Transverse colon (tissue), 4 donors: ENCODE measurements at regions not wholly inside any gene's neighbourhood (a gene's known extent, or its start where the extent isn't known, plus 50 kb on each side); places are given as distances from the start of the nearest gene placed in this dataset.

Experiments
- DNase-seq: peaks from one replicate; pipeline ENCODE4 v3.0.0-alpha.2; 2019
- H3K27ac ChIP-seq, 4 donors: fragments of 200-600 bp; sonication (generic); 2 replicates each; pipeline ENCODE4 v1.5.1; 2016 to 2018; ENCODE audit warnings: inconsistent platforms in 4 of 4
- H3K27me3 ChIP-seq: fragments of 200-600 bp; sonication (generic); 2 replicates; pipeline ENCODE4 v1.5.1; 2017; ENCODE audit warnings: inconsistent platforms
- H3K36me3 ChIP-seq, 4 donors: fragments of 200-600 bp; sonication (generic); 2 replicates each; pipeline ENCODE4 v1.5.1; 2017 to 2019; ENCODE audit warnings: inconsistent platforms in 4 of 4
- H3K4me1 ChIP-seq, 4 donors: fragments of 200-600 bp; sonication (generic); 2 replicates each; pipeline ENCODE4 v1.5.1; 2017 to 2020; ENCODE audit warnings: inconsistent platforms in 4 of 4
- H3K4me3 ChIP-seq, 4 donors: fragments of 200-600 bp; sonication (generic); 1 replicate in 1 of 4; 2 replicates in 3 of 4; pipeline versions ENCODE4 v1.5.1 to v1.6.1; 2017 to 2019; ENCODE audit warnings: inconsistent platforms in 4 of 4
- H3K9me3 ChIP-seq, 2 donors: fragments of 200-600 bp; sonication (generic); 2 replicates each; pipeline ENCODE4 v1.5.1; 2017 to 2019; ENCODE audit warnings: inconsistent platforms in 2 of 2
- CTCF ChIP-seq, 5 experiments: fragments of 200-600 bp in 3 of 5; fragments of 450-650 bp in 2 of 5; sonication (generic) in 3 of 5; IDR thresholded peaks; 1 replicate in 2 of 5; 2 replicates in 3 of 5; pipeline ENCODE4 v1.5.1; 2016 to 2017; ENCODE audit warnings: antibody characterized with exemption in 5 of 5, inconsistent platforms in 3 of 5, mild to moderate bottlenecking in 2 of 5, moderate library complexity in 1 of 5
- EP300 ChIP-seq: sonication (generic); formaldehyde crosslinking; IDR thresholded peaks from one replicate; pipeline ENCODE4 v1.6.1; 2017; ENCODE audit warnings: antibody characterized with exemption, low read depth
- POLR2A ChIP-seq: fragments of 450-650 bp; IDR thresholded peaks from one replicate; pipeline ENCODE4 v1.6.1; 2016; ENCODE audit warnings: antibody characterized with exemption, mild to moderate bottlenecking, moderate library complexity
- POLR2AphosphoS5 ChIP-seq, 3 donors: sonication (generic); formaldehyde crosslinking; IDR thresholded peaks; one replicate each; pipeline ENCODE4 v1.6.1; 2016; ENCODE audit warnings: antibody characterized with exemption in 3 of 3
- WGBS, 2 donors: methylation state at CpG; one replicate each; pipeline ENCODE4 v1.1.5; 2018; ENCODE audit warnings: low coverage in 1 of 2; 5-methylcytosine and 5-hydroxymethylcytosine counted together
- in situ Hi-C, 4 donors: fragments of 200-750 bp; cut with MboI; loops; one replicate each; pipeline versions ENCODE4 v1.15.0 to v1.15.1; 2017; ENCODE audit warnings: low sequenced_read_pairs in 3 of 4, low pct_ligation_motif_present in 1 of 4, low pct_unique_long_range_greater_than_20kb in 1 of 4
- intact Hi-C: fragments of 100-400 bp; cut with DNase I; formaldehyde crosslinking; loops from one replicate; pipeline ENCODE4 v1.15.1; 2023; ENCODE audit warnings: low total_unique reads

GRCh38 chr7:67407392-67408071, 410.9 kb downstream of the TYW1 start:
- no peak for DNase-seq
- Histone ChIP-seq H3K36me3 (no peaks in the 10 kb centered on the region), H3K9me3 (no peaks in the 10 kb centered on the region), H3K4me1 (peaks cover 0 to 9% (median 0%) of the 10 kb centered on the region in 4 donors), H3K27ac (peak overlapping the region in 2 of 4 donors; percentile 28 to 58), H3K27me3 (no peaks in the 10 kb centered on the region), H3K4me3 (no peak overlapping the region)
- intact Hi-C loops (no loop called here), in situ Hi-C loops (no loop called here)
- no peak for TF ChIP-seq CTCF (IDR thresholded peaks at IDR 0.05)
- no peak for TF ChIP-seq POLR2A
- no peak for TF ChIP-seq POLR2AphosphoS5 (IDR thresholded peaks at IDR 0.05)
- no peak for TF ChIP-seq EP300
- WGBS, 2 donors, result 58 to 69% methylated on average over 3 to 9 of the region's 9 CpGs

DNA sequence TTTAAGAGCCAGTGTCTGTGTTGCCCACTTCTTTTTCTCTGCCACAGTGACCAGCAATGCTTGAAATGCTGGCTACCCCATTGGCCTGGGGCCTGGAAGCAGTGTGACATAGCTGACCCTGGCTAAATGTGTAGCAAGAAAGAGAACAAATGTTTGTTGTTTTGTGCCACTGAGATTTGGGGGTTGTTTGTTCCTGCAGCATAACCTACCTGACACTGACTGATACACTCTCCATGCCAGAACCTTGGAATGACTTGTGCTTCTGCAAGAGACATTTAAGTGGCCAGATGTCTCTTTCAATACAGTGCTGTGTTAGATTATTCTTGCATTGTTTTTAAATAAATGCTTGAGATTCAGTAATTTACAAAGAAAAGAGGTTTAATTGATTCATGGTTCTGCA, 411.5 kb downstream of the TYW1 start:
- H3K4me1 ChIP-seq, result peaks cover 0 to 9% (median 0%) of the 10 kb centered on the region in 4 donors
- H3K27ac ChIP-seq, result no peak overlapping the region
- no peaks in the 10 kb centered on the region for H3K27me3 ChIP-seq
- H3K9me3 ChIP-seq, result no peaks in the 10 kb centered on the region
- no peak overlapping the region for H3K4me3 ChIP-seq
- DNase-seq, result no peak
- intact Hi-C loops (no loop called here), in situ Hi-C loops (no loop called here)
- no peaks in the 10 kb centered on the region for H3K36me3 ChIP-seq
- TF ChIP-seq EP300 (no peak), CTCF (IDR thresholded peaks at IDR 0.05) (no peak), POLR2AphosphoS5 (IDR thresholded peaks at IDR 0.05) (no peak), POLR2A (no peak)

DNA sequence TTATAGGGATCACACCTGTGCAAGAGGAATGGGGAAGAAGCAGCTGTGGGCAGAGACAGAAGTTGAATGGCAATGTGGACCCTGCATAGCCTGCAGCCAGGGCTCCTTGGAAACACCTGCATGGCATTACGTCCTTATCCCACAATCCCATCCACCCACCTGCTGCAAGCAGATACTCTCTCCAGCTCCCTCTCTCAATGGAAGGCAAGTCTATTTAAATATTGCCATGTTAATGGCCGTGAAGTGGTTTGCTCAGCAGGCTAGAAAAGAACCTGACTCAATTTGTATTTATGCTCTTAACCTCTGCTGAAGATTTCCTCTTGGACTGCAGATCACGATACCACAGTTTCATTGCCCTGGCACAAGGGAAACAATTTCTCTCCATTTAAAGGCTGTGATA, 417.0 kb downstream of the TYW1 start:
- intact Hi-C loops (no loop called here), in situ Hi-C loops (no loop called here)
- Histone ChIP-seq H3K27me3 (no peaks in the 10 kb centered on the region), H3K4me1 (no peaks in the 10 kb centered on the region), H3K9me3 (peaks cover 0 to 6% of the 10 kb centered on the region in 2 donors), H3K36me3 (no peaks in the 10 kb centered on the region), H3K27ac (no peak overlapping the region), H3K4me3 (no peak overlapping the region)
- DNase-seq, result no peak
- no peak for TF ChIP-seq CTCF (IDR thresholded peaks at IDR 0.05)
- no peak for TF ChIP-seq POLR2AphosphoS5 (IDR thresholded peaks at IDR 0.05)
- no peak for TF ChIP-seq EP300
- TF ChIP-seq POLR2A, result no peak
- 35 to 47% methylated on average over 2 to 3 of the region's 3 CpGs for WGBS, 2 donors

GRCh38 chr7:67414858-67415257, 418.2 kb downstream of the TYW1 start:
- in situ Hi-C loops, result no loop called here
- no peaks in the 10 kb centered on the region for H3K4me1 ChIP-seq
- WGBS, 2 donors, result 85 to 89% methylated on average over 6 of the region's 6 CpGs
- no peak overlapping the region for H3K27ac ChIP-seq
- no peak overlapping the region for H3K4me3 ChIP-seq
- no peak for DNase-seq
- H3K9me3 ChIP-seq, result peaks cover 0 to 6% of the 10 kb centered on the region in 2 donors
- TF ChIP-seq EP300 (no peak), POLR2A (no peak), CTCF (IDR thresholded peaks at IDR 0.05) (no peak), POLR2AphosphoS5 (IDR thresholded peaks at IDR 0.05) (no peak)
- intact Hi-C loops, result no loop called here
- no peaks in the 10 kb centered on the region for H3K36me3 ChIP-seq
- H3K27me3 ChIP-seq, result no peaks in the 10 kb centered on the region
